Activated CD4-positive, alpha-beta T cell treated with anti-CD3 and anti-CD28 coated beads, Interleukin-2, amount 10 ng/mL, durations not matched to agents 7 days and 5 days (primary cell): ENCODE measurements at regions not wholly inside any gene's neighbourhood (a gene's known extent, or its start where the extent isn't known, plus 50 kb on each side); places are given as distances from the start of the nearest gene placed in this dataset.

Experiments used
- CTCF ChIA-PET: fragments of 350-600 bp; sonication (Branson Sonifier 250); formaldehyde crosslinking; loops from one replicate; lab custom pipeline; 2021; ENCODE audit warnings: antibody characterized with exemption; lab: Charles Lee
- POLR2A ChIA-PET: fragments of 350-600 bp; sonication (Branson Sonifier 250); formaldehyde crosslinking; loops from one replicate; lab custom pipeline; 2021; ENCODE audit warnings: antibody characterized with exemption; lab: Charles Lee
- DNase-seq: peaks from one replicate; pipeline ENCODE4 v3.0.0-alpha.2; 2020
- H3K27ac Mint-ChIP-seq: one replicate; pipeline ENCODE4 v1.8.0; 2021; ENCODE audit warnings: mild to moderate bottlenecking, moderate library complexity, mixed read lengths
- H3K27me3 Mint-ChIP-seq: one replicate; pipeline ENCODE4 v1.8.0; 2021; ENCODE audit warnings: mixed read lengths
- H3K36me3 Mint-ChIP-seq: one replicate; pipeline ENCODE4 v1.8.0; 2021; ENCODE audit warnings: low read depth, mixed read lengths
- H3K4me1 Mint-ChIP-seq: one replicate; pipeline ENCODE4 v1.8.0; 2021; ENCODE audit warnings: mixed read lengths
- H3K4me3 Mint-ChIP-seq: one replicate; pipeline ENCODE4 v1.8.0; 2021; ENCODE audit warnings: mild to moderate bottlenecking, moderate library complexity, mixed read lengths
- H3K9me3 Mint-ChIP-seq: one replicate; pipeline ENCODE4 v1.8.0; 2021; ENCODE audit warnings: mixed read lengths

- no peak overlapping the region for H3K27ac Mint-ChIP-seq
- POLR2A ChIA-PET: no interaction called here
- no peaks in the 10 kb centered on the region for H3K27me3 Mint-ChIP-seq
- no peaks in the 10 kb centered on the region for H3K36me3 Mint-ChIP-seq
- no peaks in the 10 kb centered on the region for H3K9me3 Mint-ChIP-seq
- no peaks in the 10 kb centered on the region for H3K4me1 Mint-ChIP-seq
- DNase-seq: no peak
- CTCF ChIA-PET: no interaction called here
- H3K4me3 Mint-ChIP-seq: no peak overlapping the region
Observed at GRCh38 chr9:16309469-16310271, 560.8 kb downstream of the BNC2 start.

GRCh38 chr9:16310278-16311110 is 560.0 kb downstream of the BNC2 start:
- DNase-seq: no peak
- no peak overlapping the region for H3K4me3 Mint-ChIP-seq
- H3K27me3 Mint-ChIP-seq: no peaks in the 10 kb centered on the region
- ChIA-PET POLR2A (no interaction called here), CTCF (no interaction called here)
- H3K27ac Mint-ChIP-seq: no peak overlapping the region
- no peaks in the 10 kb centered on the region for H3K4me1 Mint-ChIP-seq
- H3K36me3 Mint-ChIP-seq: no peaks in the 10 kb centered on the region
- no peaks in the 10 kb centered on the region for H3K9me3 Mint-ChIP-seq

- Mint-ChIP-seq H3K9me3 (no peaks in the 10 kb centered on the region), H3K27me3 (no peaks in the 10 kb centered on the region), H3K4me3 (no peak overlapping the region), H3K36me3 (no peaks in the 10 kb centered on the region), H3K4me1 (no peaks in the 10 kb centered on the region), H3K27ac (no peak overlapping the region)
- DNase-seq: no peak
- ChIA-PET POLR2A (no interaction called here), CTCF (no interaction called here)
Observed at GRCh38 chr9:16312116-16312515, 558.4 kb downstream of the BNC2 start.

- no peaks in the 10 kb centered on the region for H3K4me1 Mint-ChIP-seq
- no peak overlapping the region for H3K27ac Mint-ChIP-seq
- H3K4me3 Mint-ChIP-seq: no peak overlapping the region
- H3K9me3 Mint-ChIP-seq: no peaks in the 10 kb centered on the region
- H3K27me3 Mint-ChIP-seq: no peaks in the 10 kb centered on the region
- CTCF ChIA-PET: interaction anchor here (0.6 kb wide), 1 partner anchor 9 kb away, joined by 3 read pairs; no protein-coding TSS in a partner anchor
- H3K36me3 Mint-ChIP-seq: no peaks in the 10 kb centered on the region
- POLR2A ChIA-PET: no interaction called here
- DNase-seq: no peak
Observed at GRCh38 chr9:16312962-16313546, 557.4 kb downstream of the BNC2 start.

GRCh38 chr9:16314476-16314875 is 556.0 kb downstream of the BNC2 start:
- Mint-ChIP-seq H3K36me3 (no peaks in the 10 kb centered on the region), H3K27me3 (no peaks in the 10 kb centered on the region), H3K27ac (no peak overlapping the region), H3K4me1 (no peaks in the 10 kb centered on the region), H3K9me3 (no peaks in the 10 kb centered on the region), H3K4me3 (no peak overlapping the region)
- no peak for DNase-seq
- ChIA-PET POLR2A (no interaction called here), CTCF (no interaction called here)

- CTCF ChIA-PET: interaction anchor here (1.1 kb wide), 1 partner anchor 9 kb away, joined by 3 read pairs; no protein-coding TSS in a partner anchor
- Mint-ChIP-seq H3K27ac (no peak overlapping the region), H3K9me3 (no peaks in the 10 kb centered on the region), H3K27me3 (no peaks in the 10 kb centered on the region), H3K4me1 (no peaks in the 10 kb centered on the region), H3K36me3 (no peaks in the 10 kb centered on the region), H3K4me3 (no peak overlapping the region)
- no peak for DNase-seq
- POLR2A ChIA-PET: no interaction called here
Observed at GRCh38 chr9:16315720-16316119, 554.8 kb downstream of the BNC2 start.

GRCh38 chr9:16316456-16316855 is 554.0 kb downstream of the BNC2 start:
- Mint-ChIP-seq H3K27me3 (no peaks in the 10 kb centered on the region), H3K4me1 (no peaks in the 10 kb centered on the region), H3K9me3 (no peaks in the 10 kb centered on the region), H3K27ac (no peak overlapping the region), H3K4me3 (no peak overlapping the region), H3K36me3 (no peaks in the 10 kb centered on the region)
- ChIA-PET POLR2A (no interaction called here), CTCF (no interaction called here)
- no peak for DNase-seq

- POLR2A ChIA-PET: no interaction called here
- Mint-ChIP-seq H3K27ac (no peak overlapping the region), H3K9me3 (no peaks in the 10 kb centered on the region), H3K4me1 (no peaks in the 10 kb centered on the region), H3K4me3 (no peak overlapping the region), H3K27me3 (no peaks in the 10 kb centered on the region), H3K36me3 (no peaks in the 10 kb centered on the region)
- no peak for DNase-seq
- CTCF ChIA-PET: no interaction called here
Observed at GRCh38 chr9:16316911-16317817, 553.3 kb downstream of the BNC2 start.

GRCh38 chr9:16318516-16319060 is 551.9 kb downstream of the BNC2 start:
- Mint-ChIP-seq H3K27ac (no peak overlapping the region), H3K27me3 (no peaks in the 10 kb centered on the region), H3K36me3 (no peaks in the 10 kb centered on the region), H3K4me1 (no peaks in the 10 kb centered on the region), H3K4me3 (no peak overlapping the region), H3K9me3 (no peaks in the 10 kb centered on the region)
- CTCF ChIA-PET: no interaction called here
- POLR2A ChIA-PET: no interaction called here
- no peak for DNase-seq

- POLR2A ChIA-PET: no interaction called here
- H3K36me3 Mint-ChIP-seq: no peaks in the 10 kb centered on the region
- H3K27ac Mint-ChIP-seq: no peak overlapping the region
- no peaks in the 10 kb centered on the region for H3K9me3 Mint-ChIP-seq
- no peaks in the 10 kb centered on the region for H3K27me3 Mint-ChIP-seq
- CTCF ChIA-PET: no interaction called here
- DNase-seq: no peak
- no peaks in the 10 kb centered on the region for H3K4me1 Mint-ChIP-seq
- no peak overlapping the region for H3K4me3 Mint-ChIP-seq
Observed at GRCh38 chr9:16319646-16320045, 550.8 kb downstream of the BNC2 start.

- Mint-ChIP-seq H3K36me3 (no peaks in the 10 kb centered on the region), H3K27me3 (no peaks in the 10 kb centered on the region), H3K27ac (no peak overlapping the region), H3K4me3 (no peak overlapping the region), H3K9me3 (no peaks in the 10 kb centered on the region), H3K4me1 (no peaks in the 10 kb centered on the region)
- DNase-seq: no peak
- CTCF ChIA-PET: no interaction called here
- POLR2A ChIA-PET: no interaction called here
Observed at GRCh38 chr9:16320338-16320902, 550.0 kb downstream of the BNC2 start.
